ENCODE measurements at regions not wholly inside any gene's neighbourhood (a gene's known extent, or its start where the extent isn't known, plus 50 kb on each side); places are given as distances from the start of the nearest gene placed in this dataset.

GRCh38 chr12:25838007-25838406, 120.5 kb upstream of the RASSF8 start:
- TF ChIP-seq EZH2 (IDR thresholded peaks at IDR 0.05; ENCODE audit: borderline replicate concordance, low read depth, low read length, severe bottlenecking) (no peak), CTCF (IDR thresholded peaks at IDR 0.05; ENCODE audit: borderline replicate concordance, extremely low read depth, low read length, poor library complexity, severe bottlenecking) (no peak)

Measured in DND-41 (cell line).